SK-N-MC (cell line): ENCODE measurements at regions not wholly inside any gene's neighbourhood (a gene's known extent, or its start where the extent isn't known, plus 50 kb on each side); places are given as distances from the start of the nearest gene placed in this dataset.
"Not testable (repeated sequence)": the region's sequence is repeated elsewhere in the genome, so short reads cannot be mapped to it uniquely, and the experiment has no call there.

Experiments used
- EZH2 ChIP-seq: fragments of 200-600 bp; sonication (generic); IDR thresholded peaks from one replicate; pipeline ENCODE4 v1.6.1; 2017; ENCODE audit warnings: antibody characterized with exemption
- FOXP2 ChIP-seq: optimal IDR thresholded peaks from 2 replicates; pipeline ENCODE3; 2011; ENCODE audit warnings: mild to moderate bottlenecking, moderate library complexity; ENCODE audit not compliant: insufficient read depth; ENCODE audit errors: extremely low read length, control extremely low read depth
- POLR2AphosphoS5 ChIP-seq: IDR thresholded peaks from 2 replicates; pipeline ENCODE4 v1.6.1; 2012; ENCODE audit warnings: mild to moderate bottlenecking, low read depth, low read length, borderline replicate concordance

DNA sequence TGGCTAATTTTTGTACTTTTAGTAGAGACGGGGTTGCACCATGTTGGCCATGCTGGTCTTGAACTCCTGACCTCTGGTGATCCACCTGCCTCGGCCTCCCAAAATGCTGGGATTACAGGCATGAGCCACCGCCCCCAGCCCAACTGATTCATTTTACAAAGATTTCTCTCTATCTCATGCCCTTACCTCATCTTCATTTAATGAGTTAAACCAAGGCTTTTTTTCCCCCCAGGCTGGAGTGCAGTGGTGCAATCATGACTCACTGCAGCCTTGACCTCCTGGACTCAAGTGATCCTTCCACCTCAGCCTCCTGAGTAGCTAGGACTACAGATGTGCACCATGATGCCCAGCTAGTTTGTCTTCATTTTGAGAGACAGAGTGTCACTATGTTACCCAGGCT lies 123.0 kb downstream of the GATA3 start:
- not testable (repeated sequence) for TF ChIP-seq POLR2AphosphoS5, EZH2, FOXP2
